ENCODE measurements at regions not wholly inside any gene's neighbourhood (a gene's known extent, or its start where the extent isn't known, plus 50 kb on each side); places are given as distances from the start of the nearest gene placed in this dataset.
A peak's percentile ranks its signal among the peaks of the same experiment; 100 is the strongest.
"Not testable (repeated sequence)": the region's sequence is repeated elsewhere in the genome, so short reads cannot be mapped to it uniquely, and the experiment has no call there.

GRCh38 chr20:30508382-30508781 lies 749.1 kb upstream of the DEFB115 start:
- DNase-seq (ENCODE audit: low read depth), result not testable (repeated sequence)

- DNase-seq (ENCODE audit: low read depth), result no peak
These were observed 746.0 kb upstream of the DEFB115 start for GRCh38 chr20:30511322-30512030.

- no peak for DNase-seq (ENCODE audit: low read depth)
These were observed 744.3 kb upstream of the DEFB115 start for GRCh38 chr20:30513050-30513628.

- not testable (repeated sequence) for DNase-seq (ENCODE audit: low read depth)
These were observed 741.5 kb upstream of the DEFB115 start for GRCh38 chr20:30515915-30516314.

GRCh38 chr20:30518906-30519305 lies 738.6 kb upstream of the DEFB115 start:
- not testable (repeated sequence) for DNase-seq (ENCODE audit: low read depth)

GRCh38 chr20:30521686-30522415 lies 735.6 kb upstream of the DEFB115 start:
- DNase-seq (ENCODE audit: low read depth), result not testable (repeated sequence)

GRCh38 chr20:30524155-30524554 lies 733.3 kb upstream of the DEFB115 start:
- DNase-seq (ENCODE audit: low read depth), result not testable (repeated sequence)

GRCh38 chr20:30524761-30525160 lies 732.7 kb upstream of the DEFB115 start:
- DNase-seq (ENCODE audit: low read depth), result not testable (repeated sequence)

GRCh38 chr20:30533653-30534052 lies 723.8 kb upstream of the DEFB115 start:
- not testable (repeated sequence) for DNase-seq (ENCODE audit: low read depth)

- not testable (repeated sequence) for DNase-seq (ENCODE audit: low read depth)
These were observed 720.0 kb upstream of the DEFB115 start for GRCh38 chr20:30537459-30537858.

- not testable (repeated sequence) for DNase-seq (ENCODE audit: low read depth)
These were observed 717.0 kb upstream of the DEFB115 start for GRCh38 chr20:30540330-30541069.

- not testable (repeated sequence) for DNase-seq (ENCODE audit: low read depth)
These were observed 706.2 kb upstream of the DEFB115 start for GRCh38 chr20:30551236-30551635.

- DNase-seq (ENCODE audit: low read depth), result not testable (repeated sequence)
These were observed 700.7 kb upstream of the DEFB115 start for GRCh38 chr20:30556797-30557196.

GRCh38 chr20:30565086-30565485 lies 692.4 kb upstream of the DEFB115 start:
- not testable (repeated sequence) for DNase-seq (ENCODE audit: low read depth)

GRCh38 chr20:30569867-30570266 lies 687.6 kb upstream of the DEFB115 start:
- not testable (repeated sequence) for DNase-seq (ENCODE audit: low read depth)

- not testable (repeated sequence) for DNase-seq (ENCODE audit: low read depth)
These were observed 686.8 kb upstream of the DEFB115 start for GRCh38 chr20:30570622-30571021.

GRCh38 chr20:30574337-30574736 lies 683.1 kb upstream of the DEFB115 start:
- not testable (repeated sequence) for DNase-seq (ENCODE audit: low read depth)

GRCh38 chr20:30579069-30579468 lies 678.4 kb upstream of the DEFB115 start:
- not testable (repeated sequence) for DNase-seq (ENCODE audit: low read depth)

GRCh38 chr20:30579824-30580438 lies 677.5 kb upstream of the DEFB115 start:
- DNase-seq (ENCODE audit: low read depth), result peak; percentile 13

- DNase-seq (ENCODE audit: low read depth), result not testable (repeated sequence)
These were observed 675.6 kb upstream of the DEFB115 start for GRCh38 chr20:30581839-30582238.

- DNase-seq (ENCODE audit: low read depth), result not testable (repeated sequence)
These were observed 673.1 kb upstream of the DEFB115 start for GRCh38 chr20:30584403-30584802.
